Epithelial cell of esophagus (primary cell): ENCODE measurements at regions not wholly inside any gene's neighbourhood (a gene's known extent, or its start where the extent isn't known, plus 50 kb on each side); places are given as distances from the start of the nearest gene placed in this dataset.

Experiments
- DNase-seq: peaks from one replicate; pipeline ENCODE4 v3.0.0; 2010; ENCODE audit warnings: low read depth
- H3K4me3 ChIP-seq: 2 replicates; pipeline ENCODE4 v1.5.1; 2011; ENCODE audit warnings: mild to moderate bottlenecking, low read length, control low read depth
- CTCF ChIP-seq: IDR thresholded peaks from 2 replicates; pipeline ENCODE4 v1.5.1; 2011; ENCODE audit warnings: low read depth, mild to moderate bottlenecking, low read length, control low read depth, inconsistent platforms; ENCODE audit not compliant: insufficient read depth; ENCODE audit errors: missing control alignments

GRCh38 chr3:14590569-14590968 is 50.4 kb upstream of the GRIP2 start:
- no peak for TF ChIP-seq CTCF
- DNase-seq, result no peak
- no peak overlapping the region for H3K4me3 ChIP-seq

- no peak overlapping the region for H3K4me3 ChIP-seq
- no peak for TF ChIP-seq CTCF
- no peak for DNase-seq
Observed at GRCh38 chr3:14592390-14592789, 52.2 kb upstream of the GRIP2 start.

GRCh38 chr3:14592836-14593235 is 52.7 kb upstream of the GRIP2 start:
- DNase-seq, result no peak
- no peak for TF ChIP-seq CTCF

GRCh38 chr3:14594234-14594633 is 54.1 kb upstream of the GRIP2 start:
- DNase-seq, result no peak
- TF ChIP-seq CTCF, result no peak

More at GRCh38 chr3:14592836-14593235, 52.7 kb upstream of the GRIP2 start:
- H3K4me3 ChIP-seq, result no peak overlapping the region

GRCh38 chr3:14595561-14595960 is 55.4 kb upstream of the GRIP2 start:
- H3K4me3 ChIP-seq, result no peak overlapping the region
- no peak for DNase-seq
- TF ChIP-seq CTCF, result no peak

More at GRCh38 chr3:14594234-14594633, 54.1 kb upstream of the GRIP2 start:
- no peak overlapping the region for H3K4me3 ChIP-seq

- H3K4me3 ChIP-seq, result no peak overlapping the region
- DNase-seq, result no peak
- no peak for TF ChIP-seq CTCF
Observed at GRCh38 chr3:14597266-14597665, 54.3 kb upstream of the CCDC174 start.

- no peak overlapping the region for H3K4me3 ChIP-seq
- peak; percentile 65 for DNase-seq
- TF ChIP-seq CTCF, result no peak
Observed at GRCh38 chr3:14598143-14598569, 53.4 kb upstream of the CCDC174 start.
